GM12891 (cell line): ENCODE measurements at regions not wholly inside any gene's neighbourhood (a gene's known extent, or its start where the extent isn't known, plus 50 kb on each side); places are given as distances from the start of the nearest gene placed in this dataset.

Experiments used
- DNase-seq: peaks from one replicate; pipeline ENCODE4 v3.0.0; 2011; ENCODE audit warnings: low spot score; ENCODE audit not compliant: insufficient read length
- FAIRE-seq: peaks from 2 replicates; lab custom pipeline; 2011; peaks lifted over from hg19 to GRCh38; lab: Jason Lieb, UNC
- PAX5 ChIP-seq: IDR thresholded peaks from 2 replicates; pipeline ENCODE4 v1.6.1; 2011; ENCODE audit warnings: low read length, moderate library complexity, mild to moderate bottlenecking; ENCODE audit not compliant: insufficient read depth, severe bottlenecking
- POLR2A ChIP-seq: IDR thresholded peaks from 2 replicates; pipeline ENCODE4 v1.6.1; 2011; ENCODE audit warnings: low read depth, low read length, control low read depth
- POLR2AphosphoS5 ChIP-seq: IDR thresholded peaks from 2 replicates; pipeline ENCODE4 v1.6.1; 2011; ENCODE audit warnings: low read depth, low read length, control low read depth
- POU2F2 ChIP-seq: IDR thresholded peaks from 2 replicates; pipeline ENCODE4 v1.6.1; 2011; ENCODE audit warnings: low read depth, mild to moderate bottlenecking, control low read depth, low read length, moderate library complexity
- SPI1 ChIP-seq: IDR thresholded peaks from 2 replicates; pipeline ENCODE4 v1.6.1; 2011; ENCODE audit warnings: low read depth, low read length, control low read depth
- TAF1 ChIP-seq: IDR thresholded peaks from 2 replicates; pipeline ENCODE4 v1.6.1; 2011; ENCODE audit warnings: low read depth, low read length, control low read depth

DNA sequence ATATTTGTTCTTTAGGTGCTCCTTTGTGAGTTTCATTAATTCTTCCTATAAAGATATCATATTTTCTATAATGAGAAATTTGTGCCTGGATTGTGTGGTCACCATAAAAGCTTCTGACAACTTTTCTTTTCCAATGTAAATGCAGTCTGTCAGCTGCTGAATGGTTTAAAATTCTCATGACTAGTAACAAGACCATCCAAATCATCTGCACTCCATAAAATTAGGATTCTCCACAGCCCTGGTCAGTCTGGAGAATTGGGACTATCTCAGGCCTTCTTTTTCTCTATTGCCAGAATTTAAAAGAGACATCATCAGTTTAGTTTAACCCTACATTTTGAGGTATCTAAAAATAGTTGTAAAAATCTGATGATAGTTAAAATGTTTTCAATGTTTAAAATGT is 180.9 kb downstream of the DTWD1 start:
- FAIRE-seq (no peak), DNase-seq (no peak)
- TF ChIP-seq PAX5 (no peak), POU2F2 (no peak), POLR2A (no peak), SPI1 (no peak), TAF1 (no peak), POLR2AphosphoS5 (no peak)
